ENCODE measurements at regions not wholly inside any gene's neighbourhood (a gene's known extent, or its start where the extent isn't known, plus 50 kb on each side); places are given as distances from the start of the nearest gene placed in this dataset.

DNA sequence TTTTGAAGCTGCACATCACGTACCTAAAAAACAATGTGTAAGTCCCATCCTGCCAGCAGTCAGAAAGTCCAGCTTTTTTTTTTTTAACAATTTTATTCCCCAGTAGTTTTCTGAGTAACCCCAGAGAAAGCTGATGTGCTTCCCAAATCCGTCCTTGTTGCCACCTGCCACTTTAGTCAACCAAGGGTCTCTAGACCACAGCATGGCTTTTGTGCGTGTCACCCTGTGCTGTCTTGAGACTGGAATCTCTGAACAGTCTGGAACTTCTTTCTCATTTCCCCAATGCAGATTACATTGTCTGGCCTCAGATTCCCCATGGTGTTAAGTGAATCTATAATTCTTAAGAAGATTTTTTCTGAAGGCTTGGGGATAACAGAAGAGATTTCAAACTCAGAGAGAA is 289.2 kb upstream of the KLF12 start:
- peaks cover 3% of the 10 kb centered on the region for H3K36me3 Mint-ChIP-seq
- H3K4me3 Mint-ChIP-seq: no peak overlapping the region
- peaks cover 2% of the 10 kb centered on the region for H3K4me1 Mint-ChIP-seq (ENCODE audit: low read depth)
- ChIA-PET POLR2A (no interaction called here), CTCF (interaction anchor here (0.7 kb wide), 1 partner anchor 721 kb away, joined by 3 read pairs; no protein-coding TSS in a partner anchor)
- no peak for DNase-seq
- no peak overlapping the region for H3K27ac Mint-ChIP-seq
- intact Hi-C loops (cut with micrococcal nuclease): no loop called here
- no peaks in the 10 kb centered on the region for H3K27me3 Mint-ChIP-seq
- H3K9me3 Mint-ChIP-seq: no peaks in the 10 kb centered on the region

DNA sequence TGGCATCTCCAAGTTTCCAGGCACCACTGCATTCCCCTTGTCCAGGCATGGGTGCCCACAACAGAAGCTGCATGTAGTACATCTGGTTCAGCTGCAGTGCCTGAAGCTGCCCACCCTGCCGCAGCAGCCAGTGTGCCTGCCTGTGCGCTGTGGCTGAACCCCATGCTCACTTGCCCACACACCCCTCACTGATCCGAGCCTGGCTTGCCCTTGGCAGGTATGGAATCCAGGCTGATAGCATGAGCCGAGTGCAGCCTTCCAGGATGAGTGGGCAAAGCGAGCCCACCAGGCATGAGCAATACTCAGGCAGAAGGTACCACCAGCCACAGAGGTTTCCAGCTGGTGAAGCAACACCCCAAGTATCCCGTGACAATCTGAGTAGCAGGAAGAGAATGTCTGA is 280.3 kb upstream of the KLF12 start:
- Mint-ChIP-seq H3K4me1 (ENCODE audit: low read depth) (no peaks in the 10 kb centered on the region), H3K4me3 (no peak overlapping the region)
- POLR2A ChIA-PET: no interaction called here

DNA sequence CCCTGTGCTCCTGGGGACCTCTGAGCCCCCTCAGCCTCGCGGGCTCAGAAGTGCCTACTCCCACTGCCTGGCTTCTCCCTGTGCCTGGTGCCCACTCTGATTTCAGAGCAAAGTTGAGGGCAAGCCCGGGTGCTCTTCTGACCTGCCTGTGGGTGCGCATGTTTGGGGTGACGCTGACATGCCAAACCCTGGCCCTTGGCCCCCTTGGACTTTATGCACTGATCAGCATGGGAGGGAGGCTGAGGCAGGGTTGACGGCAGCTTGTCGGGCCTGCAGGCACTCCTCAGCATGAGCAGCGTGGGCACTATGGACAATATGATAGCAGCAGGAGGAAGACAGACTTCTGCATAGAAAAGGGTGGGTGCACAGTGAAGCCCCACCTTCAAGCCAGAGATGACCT is 279.3 kb upstream of the KLF12 start:
- POLR2A ChIA-PET: no interaction called here
- no peak overlapping the region for H3K27ac Mint-ChIP-seq
- no peaks in the 10 kb centered on the region for H3K27me3 Mint-ChIP-seq

More for the DNA sequence above, 280.3 kb upstream of the KLF12 start:
- intact Hi-C loops (cut with micrococcal nuclease): no loop called here
- H3K36me3 Mint-ChIP-seq: peaks cover 10% of the 10 kb centered on the region
- CTCF ChIA-PET: no interaction called here
- no peak for DNase-seq
- no peaks in the 10 kb centered on the region for H3K9me3 Mint-ChIP-seq
- no peaks in the 10 kb centered on the region for H3K27me3 Mint-ChIP-seq
- H3K27ac Mint-ChIP-seq: no peak overlapping the region

DNA sequence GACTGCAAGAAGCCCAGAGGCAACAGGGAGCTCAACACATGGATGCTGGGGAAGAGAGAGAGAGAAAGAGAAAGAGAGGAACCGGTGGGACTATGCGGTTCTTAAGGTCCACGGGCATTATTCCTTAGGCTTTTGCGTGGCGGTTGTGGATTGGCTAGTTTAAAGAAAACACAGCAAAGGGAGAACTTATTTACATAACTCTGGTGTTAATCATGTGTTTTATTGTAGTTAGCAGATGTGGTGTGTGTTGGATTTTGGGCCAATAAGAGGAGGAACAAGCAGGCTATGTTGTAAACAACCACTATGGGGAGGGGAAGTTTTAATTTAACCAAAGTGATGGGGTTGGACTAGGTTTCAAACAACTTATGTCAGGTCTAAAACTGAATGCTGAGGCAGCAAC is 275.3 kb upstream of the KLF12 start:
- POLR2A ChIA-PET: no interaction called here
- H3K4me1 Mint-ChIP-seq (ENCODE audit: low read depth): no peaks in the 10 kb centered on the region
- DNase-seq: no peak
- CTCF ChIA-PET: no interaction called here
- H3K4me3 Mint-ChIP-seq: no peak overlapping the region
- H3K27ac Mint-ChIP-seq: no peak overlapping the region
- peaks cover 18% of the 10 kb centered on the region for H3K36me3 Mint-ChIP-seq
- intact Hi-C loops (cut with micrococcal nuclease): no loop called here
- H3K9me3 Mint-ChIP-seq: peaks cover 3% of the 10 kb centered on the region
- no peaks in the 10 kb centered on the region for H3K27me3 Mint-ChIP-seq

More for the DNA sequence above, 279.3 kb upstream of the KLF12 start:
- Mint-ChIP-seq H3K9me3 (no peaks in the 10 kb centered on the region), H3K4me3 (no peak overlapping the region), H3K4me1 (ENCODE audit: low read depth) (no peaks in the 10 kb centered on the region), H3K36me3 (peaks cover 12% of the 10 kb centered on the region)
- intact Hi-C loops (cut with micrococcal nuclease): no loop called here
- no peak for DNase-seq
- CTCF ChIA-PET: no interaction called here

DNA sequence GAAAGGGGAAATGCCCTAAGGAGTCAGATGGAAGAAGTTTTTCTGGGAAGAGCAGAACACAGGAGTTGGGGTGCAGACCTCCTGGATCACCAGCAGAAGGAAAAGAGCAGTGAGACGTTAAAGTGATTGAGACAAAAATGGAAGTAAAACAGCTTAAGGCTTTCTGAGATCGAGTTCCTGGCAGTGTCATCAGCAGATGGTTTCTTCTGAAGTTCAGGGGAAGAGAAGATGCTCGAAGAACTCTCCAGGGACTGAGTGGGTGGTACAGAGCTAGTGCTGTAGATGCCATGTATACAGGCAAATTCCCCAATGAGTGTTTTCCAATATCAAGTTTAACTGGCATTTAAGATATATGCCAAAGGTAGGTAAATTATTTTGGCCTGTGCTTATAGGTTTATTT is 272.2 kb upstream of the KLF12 start:
- POLR2A ChIA-PET: no interaction called here
- Mint-ChIP-seq H3K27me3 (no peaks in the 10 kb centered on the region), H3K4me1 (ENCODE audit: low read depth) (no peaks in the 10 kb centered on the region), H3K36me3 (peaks cover 26% of the 10 kb centered on the region), H3K27ac (no peak overlapping the region), H3K9me3 (peaks cover 6% of the 10 kb centered on the region), H3K4me3 (no peak overlapping the region)
- no peak for DNase-seq
- intact Hi-C loops (cut with micrococcal nuclease): no loop called here
- CTCF ChIA-PET: no interaction called here

DNA sequence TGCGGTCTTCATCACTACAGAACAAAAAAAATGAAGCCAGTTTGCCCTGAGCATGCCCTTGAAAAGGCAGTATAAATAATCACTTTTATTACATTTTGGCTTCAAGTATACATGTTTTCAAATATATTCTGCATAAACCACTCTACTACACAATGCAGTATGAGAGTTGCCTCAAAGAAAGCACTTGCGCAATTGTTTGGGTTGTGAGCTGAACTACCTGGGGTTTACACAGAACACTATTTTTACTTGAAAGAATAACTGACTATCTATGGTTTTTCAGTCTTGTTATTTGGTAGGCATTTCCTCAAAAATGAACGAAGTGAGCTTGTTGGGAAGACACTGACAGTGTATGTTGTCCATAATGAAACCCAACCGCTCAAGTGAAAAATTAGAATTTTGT is 264.4 kb upstream of the KLF12 start:
- Mint-ChIP-seq H3K4me3 (no peak overlapping the region), H3K36me3 (peaks cover 21% of the 10 kb centered on the region), H3K27me3 (no peaks in the 10 kb centered on the region), H3K4me1 (ENCODE audit: low read depth) (no peaks in the 10 kb centered on the region), H3K9me3 (peaks cover 3% of the 10 kb centered on the region), H3K27ac (no peak overlapping the region)
- POLR2A ChIA-PET: no interaction called here
- no peak for DNase-seq
- CTCF ChIA-PET: no interaction called here
- intact Hi-C loops (cut with micrococcal nuclease): no loop called here

DNA sequence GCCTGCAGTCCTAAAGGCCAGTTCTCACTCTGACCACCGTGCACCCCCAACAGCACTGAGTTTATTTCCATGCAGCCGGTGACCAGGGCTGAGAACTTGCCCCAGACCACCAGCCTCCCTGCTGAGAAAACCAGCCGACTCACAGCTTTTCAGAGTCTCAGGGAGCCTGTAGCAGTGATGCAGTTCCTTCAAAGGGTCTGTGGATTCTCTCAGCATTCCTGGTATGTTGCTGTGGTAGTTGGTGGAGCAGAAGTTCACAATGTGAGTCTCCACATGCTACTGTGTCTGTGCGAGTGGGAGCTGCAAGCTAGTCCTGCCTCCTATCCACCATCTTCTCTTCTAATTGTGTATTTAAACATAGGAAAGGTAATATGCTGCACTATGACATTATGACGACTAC is 254.9 kb upstream of the KLF12 start:
- H3K27ac Mint-ChIP-seq: no peak overlapping the region
- H3K27me3 Mint-ChIP-seq: no peaks in the 10 kb centered on the region
- peaks cover 41% of the 10 kb centered on the region for H3K36me3 Mint-ChIP-seq
- H3K9me3 Mint-ChIP-seq: peaks cover 34% of the 10 kb centered on the region
- POLR2A ChIA-PET: no interaction called here
- CTCF ChIA-PET: no interaction called here
- H3K4me1 Mint-ChIP-seq (ENCODE audit: low read depth): no peaks in the 10 kb centered on the region
- no peak for DNase-seq
- no peak overlapping the region for H3K4me3 Mint-ChIP-seq
- intact Hi-C loops (cut with micrococcal nuclease): no loop called here

DNA sequence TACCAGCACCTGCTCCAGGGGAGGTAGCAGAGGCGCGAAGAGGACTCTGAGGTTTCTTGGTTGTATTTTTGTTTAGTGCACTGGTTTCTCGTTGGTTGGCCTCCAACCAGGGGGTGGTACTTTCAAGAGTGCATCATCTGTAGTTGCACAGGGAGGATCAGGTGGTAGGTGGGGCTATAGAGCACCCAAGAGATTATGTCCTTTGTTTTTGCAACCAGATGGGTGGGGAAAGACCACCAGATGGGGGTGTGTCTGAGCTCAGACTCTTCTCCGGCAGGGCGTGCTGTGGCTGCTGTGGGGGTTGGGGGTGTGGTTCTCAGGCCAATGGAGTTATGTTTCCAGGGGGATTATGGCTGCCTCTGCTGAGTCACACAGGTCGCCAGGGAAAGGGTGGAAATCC is 254.4 kb upstream of the KLF12 start:
- H3K4me1 Mint-ChIP-seq (ENCODE audit: low read depth): no peaks in the 10 kb centered on the region
- H3K27me3 Mint-ChIP-seq: no peaks in the 10 kb centered on the region
- intact Hi-C loops (cut with micrococcal nuclease): no loop called here
- no peak overlapping the region for H3K27ac Mint-ChIP-seq
- H3K9me3 Mint-ChIP-seq: peaks cover 39% of the 10 kb centered on the region
- H3K4me3 Mint-ChIP-seq: no peak overlapping the region
- ChIA-PET POLR2A (no interaction called here), CTCF (no interaction called here)
- peaks cover 45% of the 10 kb centered on the region for H3K36me3 Mint-ChIP-seq
- no peak for DNase-seq

DNA sequence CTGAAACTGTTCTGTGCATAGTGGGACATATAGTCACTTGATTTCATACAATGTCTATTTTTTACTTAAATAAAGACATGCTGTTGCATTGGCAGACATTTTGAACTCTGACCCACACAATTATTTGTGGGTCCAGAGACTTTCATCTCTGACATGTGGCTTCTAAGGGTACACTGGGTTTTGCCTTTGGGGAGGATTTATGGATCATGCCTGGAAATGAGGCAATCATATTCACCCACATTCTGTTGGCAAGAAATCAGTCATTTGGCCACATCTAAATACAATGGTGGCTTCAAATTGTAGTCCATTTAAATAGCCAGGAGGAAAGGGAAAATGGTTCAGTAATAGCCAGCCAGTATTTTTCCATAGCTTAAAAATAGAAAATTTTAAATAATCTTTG is 238.3 kb upstream of the KLF12 start:
- H3K4me3 Mint-ChIP-seq: no peak overlapping the region
- DNase-seq: no peak
- peaks cover 2% of the 10 kb centered on the region for H3K36me3 Mint-ChIP-seq
- no peaks in the 10 kb centered on the region for H3K9me3 Mint-ChIP-seq
- POLR2A ChIA-PET: no interaction called here
- no peak overlapping the region for H3K27ac Mint-ChIP-seq
- intact Hi-C loops (cut with micrococcal nuclease): no loop called here
- CTCF ChIA-PET: no interaction called here
- no peaks in the 10 kb centered on the region for H3K27me3 Mint-ChIP-seq
- H3K4me1 Mint-ChIP-seq (ENCODE audit: low read depth): no peaks in the 10 kb centered on the region

DNA sequence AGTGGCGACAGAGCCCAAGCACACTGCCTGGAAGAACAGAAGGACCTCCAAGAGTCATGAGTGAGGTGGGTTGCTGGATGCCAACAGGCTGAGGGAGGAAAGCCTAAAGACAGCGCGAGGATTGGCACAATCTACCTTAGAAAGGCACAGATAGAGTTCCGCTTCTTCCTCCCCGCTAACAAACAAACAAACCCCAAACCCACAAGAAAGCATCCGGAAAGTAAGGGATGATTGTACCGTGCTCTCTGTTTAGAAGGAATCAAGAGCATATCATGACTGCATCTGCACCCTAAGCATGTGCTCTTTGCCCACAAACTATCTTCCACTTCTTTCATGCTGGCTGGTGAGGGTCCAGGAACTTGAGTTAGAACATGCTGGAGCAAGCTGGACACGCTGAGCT is 233.0 kb upstream of the KLF12 start:
- intact Hi-C loops (cut with micrococcal nuclease): no loop called here

DNA sequence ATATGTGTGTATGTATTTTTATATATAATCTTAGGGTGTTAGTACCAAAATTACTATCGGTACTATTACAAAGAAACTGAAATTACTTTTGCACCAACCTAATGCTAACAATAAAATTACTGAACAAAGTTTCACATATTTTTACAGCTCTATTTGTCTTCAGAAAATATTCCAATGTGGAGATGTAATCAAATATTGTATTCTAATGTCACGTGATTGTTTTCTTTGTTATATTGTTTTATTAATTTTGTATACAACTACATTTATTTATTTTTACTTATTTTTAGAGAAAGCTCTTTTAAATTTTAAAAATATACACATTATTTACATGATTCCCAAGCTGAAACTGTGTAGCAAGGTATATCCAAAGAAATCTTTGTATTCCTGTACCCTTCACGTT is 227.1 kb upstream of the KLF12 start:
- no peak overlapping the region for H3K27ac Mint-ChIP-seq

More for the DNA sequence above, 233.0 kb upstream of the KLF12 start:
- H3K4me3 Mint-ChIP-seq: no peak overlapping the region
- ChIA-PET POLR2A (no interaction called here), CTCF (no interaction called here)
- H3K36me3 Mint-ChIP-seq: peaks cover 3% of the 10 kb centered on the region
- no peaks in the 10 kb centered on the region for H3K9me3 Mint-ChIP-seq
- H3K27ac Mint-ChIP-seq: no peak overlapping the region
- no peaks in the 10 kb centered on the region for H3K27me3 Mint-ChIP-seq
- DNase-seq: no peak
- H3K4me1 Mint-ChIP-seq (ENCODE audit: low read depth): no peaks in the 10 kb centered on the region

DNA sequence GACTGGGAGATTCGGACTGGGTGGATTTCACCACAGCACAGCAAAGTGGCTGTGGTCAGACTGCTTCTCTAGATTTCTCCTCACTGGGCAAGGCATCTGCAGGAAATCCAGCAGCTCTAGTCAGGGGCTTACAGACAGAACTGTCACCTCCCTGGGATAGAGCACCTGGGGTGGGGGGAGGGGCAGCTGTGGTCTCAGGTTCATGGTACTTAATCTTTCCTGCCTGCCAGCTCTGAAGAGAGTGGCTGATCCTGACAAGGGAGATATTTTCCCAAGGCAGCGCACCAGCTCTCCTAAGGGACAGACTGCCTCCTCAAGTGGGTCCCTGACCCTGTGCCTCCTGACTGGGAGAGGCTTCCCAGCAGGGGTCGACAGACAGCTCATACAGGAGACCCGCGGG is 212.8 kb upstream of the KLF12 start:
- Mint-ChIP-seq H3K9me3 (peaks cover 20% of the 10 kb centered on the region), H3K4me3 (no peak overlapping the region), H3K36me3 (peaks cover 10% of the 10 kb centered on the region), H3K4me1 (ENCODE audit: low read depth) (peaks cover 6% of the 10 kb centered on the region), H3K27me3 (no peaks in the 10 kb centered on the region), H3K27ac (no peak overlapping the region)
- no peak for DNase-seq
- ChIA-PET POLR2A (no interaction called here), CTCF (interaction anchor here (0.6 kb wide), 1 partner anchor 520 kb away, joined by 3 read pairs; no protein-coding TSS in a partner anchor)
- intact Hi-C loops (cut with micrococcal nuclease): no loop called here

More for the DNA sequence above, 227.1 kb upstream of the KLF12 start:
- H3K36me3 Mint-ChIP-seq: peaks cover 4% of the 10 kb centered on the region
- POLR2A ChIA-PET: no interaction called here
- DNase-seq: no peak
- no peak overlapping the region for H3K4me3 Mint-ChIP-seq
- intact Hi-C loops (cut with micrococcal nuclease): no loop called here
- no peaks in the 10 kb centered on the region for H3K27me3 Mint-ChIP-seq
- CTCF ChIA-PET: no interaction called here
- H3K4me1 Mint-ChIP-seq (ENCODE audit: low read depth): no peaks in the 10 kb centered on the region
- H3K9me3 Mint-ChIP-seq: no peaks in the 10 kb centered on the region

DNA sequence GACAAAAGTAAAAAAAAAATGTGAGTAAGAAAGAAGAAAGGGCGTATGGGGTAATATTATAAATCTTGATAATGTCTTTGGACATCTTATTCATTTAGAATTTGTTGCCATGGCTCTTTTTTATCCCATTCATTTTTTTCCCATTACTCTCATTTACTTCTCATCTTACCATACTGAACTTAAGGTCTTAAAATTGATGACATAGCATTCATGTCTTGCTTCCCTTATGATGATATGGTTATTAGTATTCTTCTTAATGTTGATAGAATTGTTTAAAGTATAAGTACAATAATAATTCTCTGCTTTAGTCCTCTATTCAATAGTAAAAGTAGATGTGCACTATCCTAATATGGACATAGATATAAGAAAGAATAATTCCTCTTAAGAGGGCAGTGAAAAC is 204.1 kb upstream of the KLF12 start:
- intact Hi-C loops (cut with micrococcal nuclease): no loop called here
- POLR2A ChIA-PET: no interaction called here
- Mint-ChIP-seq H3K36me3 (peaks cover 10% of the 10 kb centered on the region), H3K27ac (no peak overlapping the region), H3K9me3 (peaks cover 4% of the 10 kb centered on the region), H3K4me1 (ENCODE audit: low read depth) (no peaks in the 10 kb centered on the region), H3K4me3 (no peak overlapping the region), H3K27me3 (no peaks in the 10 kb centered on the region)
- CTCF ChIA-PET: no interaction called here
- no peak for DNase-seq

DNA sequence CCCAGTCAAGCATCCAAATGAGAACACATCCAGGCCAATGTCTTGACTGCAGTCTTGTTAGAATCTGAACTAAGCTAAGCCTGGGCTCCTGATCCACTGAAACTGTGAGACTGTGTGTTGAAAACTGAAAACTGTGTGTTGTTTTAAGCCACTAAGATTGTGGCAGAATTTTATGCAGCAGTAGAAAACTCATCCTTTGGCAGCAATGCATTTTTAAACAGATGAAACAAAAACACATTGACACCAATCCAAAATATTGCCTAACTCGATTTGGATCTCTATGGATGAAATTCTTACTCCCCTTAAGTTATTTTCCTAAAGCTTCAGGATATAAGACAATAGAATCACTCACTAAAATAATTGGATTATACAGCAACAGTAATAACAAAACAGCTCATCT is 202.3 kb upstream of the KLF12 start:
- H3K27me3 Mint-ChIP-seq: no peaks in the 10 kb centered on the region
- intact Hi-C loops (cut with micrococcal nuclease): no loop called here

More for the DNA sequence above, 202.3 kb upstream of the KLF12 start:
- Mint-ChIP-seq H3K27ac (no peak overlapping the region), H3K4me3 (no peak overlapping the region), H3K36me3 (peaks cover 5% of the 10 kb centered on the region), H3K9me3 (peaks cover 4% of the 10 kb centered on the region), H3K4me1 (ENCODE audit: low read depth) (no peaks in the 10 kb centered on the region)
- POLR2A ChIA-PET: no interaction called here
- DNase-seq: no peak
- CTCF ChIA-PET: interaction anchor here (0.7 kb wide), 2 partner anchors 29 to 390 kb away, joined by 3 to 4 read pairs; no protein-coding TSS in a partner anchor
